ENCODE measurements at regions not wholly inside any gene's neighbourhood (a gene's known extent, or its start where the extent isn't known, plus 50 kb on each side); places are given as distances from the start of the nearest gene placed in this dataset.
A peak's percentile ranks its signal among the peaks of the same experiment; 100 is the strongest.

DNA sequence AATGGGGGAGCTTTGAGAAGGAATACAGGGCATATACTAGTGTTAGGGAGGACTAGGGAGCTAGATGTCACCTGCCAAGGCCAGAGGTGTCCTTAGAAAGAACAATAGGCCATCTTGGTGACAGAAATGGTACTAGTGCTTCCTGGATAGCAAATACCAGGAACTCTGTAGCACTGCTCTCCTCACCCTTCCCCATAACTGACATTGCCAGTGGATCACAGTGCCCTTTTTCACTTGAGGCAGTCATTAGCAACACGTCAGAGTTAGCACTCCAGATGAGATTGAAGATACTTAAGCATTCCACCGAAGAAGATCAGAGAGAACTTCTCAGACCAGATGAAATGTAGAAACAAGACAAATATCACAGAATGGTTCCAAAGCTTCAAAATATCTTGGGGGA lies 103.1 kb upstream of the PDZRN3 start:
- DNase-seq = no peak
- intact Hi-C loops (cut with DNase I) = no loop called here

DNA sequence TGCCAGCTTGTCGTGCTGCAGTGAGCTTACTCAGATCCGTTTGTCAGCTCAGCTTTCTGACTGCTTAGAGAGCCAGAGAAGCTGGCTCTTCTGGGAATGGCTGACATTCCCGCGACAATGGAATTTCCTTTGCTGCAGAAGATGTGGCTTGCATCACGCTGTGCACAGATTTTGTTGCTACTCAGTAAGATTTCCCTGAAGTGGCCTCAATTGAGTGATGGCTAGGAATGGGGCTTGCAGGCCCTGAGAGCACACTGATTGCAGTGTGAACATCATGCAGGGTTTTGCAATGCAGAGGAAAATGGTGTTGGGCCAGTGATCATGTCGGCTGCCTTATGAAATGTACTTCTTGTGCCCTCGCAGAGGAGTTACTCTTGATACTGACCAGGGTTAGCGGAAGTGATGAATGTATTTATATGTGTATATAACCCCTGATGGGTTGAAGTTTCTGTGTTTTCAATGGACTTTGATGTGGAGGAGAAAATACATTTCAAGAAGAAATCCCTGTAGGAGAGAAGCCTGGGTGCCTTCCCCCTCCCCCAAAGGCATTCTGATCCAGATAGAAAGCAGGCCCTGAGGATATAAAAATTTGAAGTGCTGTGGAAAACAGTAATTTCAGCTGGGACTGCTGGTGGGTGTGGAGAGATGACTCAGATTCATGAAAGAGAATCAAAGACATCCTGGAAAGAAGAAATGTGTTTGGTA lies 102.5 kb upstream of the PDZRN3 start:
- intact Hi-C loops (cut with DNase I) = no loop called here
- peak in 4 of 10 donors; percentile 16 to 86 (median 40) for DNase-seq

- intact Hi-C loops (cut with DNase I) = no loop called here
- DNase-seq = no peak
These were observed 98.9 kb upstream of the PDZRN3 start for GRCh38 chr3:73723596-73723995.

DNA sequence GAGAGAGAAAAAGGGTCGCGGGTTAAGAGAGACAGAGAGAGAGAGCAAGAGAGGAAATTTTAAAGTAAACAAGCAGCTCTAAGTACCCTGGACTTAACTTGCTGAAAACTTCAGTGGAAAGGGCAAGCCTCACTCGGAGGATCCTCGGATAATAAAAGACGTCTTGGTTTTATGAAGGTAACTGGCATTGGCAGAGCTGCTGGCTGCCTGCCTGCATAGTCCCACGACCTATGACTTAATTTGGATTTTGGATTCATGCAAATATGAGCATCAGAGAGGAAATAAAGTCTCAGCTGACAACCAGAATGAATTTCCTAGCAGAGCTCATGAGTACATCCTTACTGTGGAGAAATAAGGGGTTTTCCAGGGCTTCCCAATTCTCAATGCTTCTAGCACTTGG lies 95.1 kb upstream of the PDZRN3 start:
- intact Hi-C loops (cut with DNase I) = no loop called here
- no peak for DNase-seq

GRCh38 chr3:73719413-73719851 lies 94.7 kb upstream of the PDZRN3 start:
- intact Hi-C loops (cut with DNase I) = no loop called here
- no peak for DNase-seq

GRCh38 chr3:73718326-73719110 lies 93.8 kb upstream of the PDZRN3 start:
- DNase-seq = no peak
- intact Hi-C loops (cut with DNase I) = no loop called here

- intact Hi-C loops (cut with DNase I) = no loop called here
- DNase-seq = no peak
These were observed 91.7 kb upstream of the PDZRN3 start for GRCh38 chr3:73716418-73716817.

DNA sequence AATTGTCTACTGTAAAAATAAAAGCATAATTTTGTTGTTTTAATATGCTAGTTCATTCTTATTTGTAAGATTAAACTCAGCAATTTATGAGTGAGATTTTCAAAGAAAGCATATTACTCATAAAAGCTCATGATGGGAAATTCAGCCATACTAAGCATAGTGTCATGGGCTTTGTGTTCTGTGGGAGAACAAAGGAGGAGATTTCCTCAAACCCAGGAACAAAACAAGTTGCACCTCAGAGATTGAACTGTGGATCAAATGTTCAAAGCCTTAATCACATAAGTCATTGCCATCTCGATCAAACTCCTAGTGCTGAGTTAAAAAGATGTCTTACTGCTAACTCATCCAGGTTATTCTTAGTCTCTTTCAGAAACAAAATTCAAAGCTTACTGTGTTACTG lies 85.6 kb upstream of the PDZRN3 start:
- DNase-seq = no peak
- intact Hi-C loops (cut with DNase I) = no loop called here

GRCh38 chr3:73709712-73710111 lies 85.0 kb upstream of the PDZRN3 start:
- no peak for DNase-seq
- intact Hi-C loops (cut with DNase I) = no loop called here

DNA sequence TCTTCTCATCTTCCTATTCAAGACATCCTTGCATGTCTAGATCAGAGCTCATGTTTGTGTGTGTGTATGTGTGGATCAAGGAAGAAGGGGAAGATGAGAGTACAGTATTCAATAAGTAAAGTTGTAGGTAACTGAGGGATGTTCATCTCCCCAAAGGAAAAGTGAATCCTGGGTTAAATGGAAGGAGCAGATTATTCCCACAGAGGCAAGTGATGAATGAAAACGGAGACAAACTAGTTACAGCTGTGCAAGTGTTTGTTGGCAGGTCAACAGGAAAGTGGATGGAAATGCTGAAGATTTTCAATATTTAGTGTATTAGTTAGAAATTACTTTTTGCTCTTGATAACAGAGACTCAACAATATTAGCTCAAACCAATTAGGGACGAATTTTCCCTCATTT lies 84.2 kb upstream of the PDZRN3 start:
- DNase-seq = no peak
- intact Hi-C loops (cut with DNase I) = no loop called here

GRCh38 chr3:73707772-73708171 lies 83.0 kb upstream of the PDZRN3 start:
- intact Hi-C loops (cut with DNase I) = no loop called here

DNA sequence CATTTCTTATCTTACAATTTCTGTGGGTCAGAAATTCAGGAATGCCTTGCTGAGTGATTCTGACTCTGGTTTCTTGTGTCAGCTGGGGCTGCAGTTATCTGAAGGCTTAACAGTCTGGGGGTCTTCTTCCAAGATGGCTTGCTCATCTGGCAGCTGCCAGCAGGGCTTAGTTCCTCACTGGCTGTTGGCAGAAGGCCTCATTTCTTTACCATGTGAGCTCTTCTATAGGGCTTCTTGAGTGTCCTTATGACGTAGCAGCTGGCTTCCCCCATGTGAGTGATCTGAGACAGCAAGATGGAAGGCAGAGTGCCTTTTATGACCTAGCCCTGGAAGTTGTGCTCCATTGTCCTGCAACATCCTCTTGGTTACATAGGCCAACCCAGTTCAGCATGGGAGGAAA lies 82.0 kb upstream of the PDZRN3 start:
- no peak for DNase-seq
- intact Hi-C loops (cut with DNase I) = no loop called here

More at GRCh38 chr3:73707772-73708171, 83.0 kb upstream of the PDZRN3 start:
- DNase-seq = no peak

DNA sequence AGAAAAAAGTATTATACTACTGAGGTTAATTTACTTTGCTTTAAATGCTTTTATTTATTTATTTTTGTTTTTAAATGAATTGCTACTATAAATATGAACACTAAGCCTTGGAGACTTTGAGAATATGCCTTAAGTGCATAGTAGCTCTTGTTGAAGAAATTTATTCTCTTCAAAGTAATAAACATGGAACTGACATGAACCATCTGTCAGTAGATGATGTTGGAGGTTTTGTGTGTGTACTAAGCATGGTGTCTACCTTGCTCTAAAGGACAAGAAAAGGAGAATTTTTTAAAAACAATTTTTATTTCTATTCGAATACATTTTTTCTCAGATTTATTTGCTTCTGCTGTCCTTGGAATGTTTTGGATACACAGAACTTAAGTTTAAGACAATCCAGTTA lies 81.1 kb upstream of the PDZRN3 start:
- no peak for DNase-seq
- intact Hi-C loops (cut with DNase I) = no loop called here

DNA sequence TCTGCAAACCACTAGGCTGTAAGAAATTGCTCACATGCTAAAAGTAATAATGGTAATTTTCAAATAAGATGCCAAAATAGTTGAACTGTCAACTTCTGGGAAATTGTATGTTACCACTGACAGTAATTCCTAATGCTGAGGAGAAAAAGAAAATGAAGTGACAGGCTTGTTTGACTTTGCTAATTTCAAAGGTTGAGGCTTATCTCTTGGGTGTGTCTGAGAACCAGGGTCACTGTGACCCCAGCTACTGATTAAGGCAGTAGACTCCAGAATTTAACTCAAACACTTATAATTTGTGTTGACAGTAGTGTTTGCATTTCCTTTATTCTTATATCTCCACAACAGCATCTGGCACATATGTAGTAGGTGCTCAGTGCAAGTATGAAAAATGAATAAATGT lies 74.6 kb upstream of the PDZRN3 start:
- intact Hi-C loops (cut with DNase I) = no loop called here
- no peak for DNase-seq

GRCh38 chr3:73697020-73697419 lies 72.3 kb upstream of the PDZRN3 start:
- intact Hi-C loops (cut with DNase I) = no loop called here
- DNase-seq = no peak

DNA sequence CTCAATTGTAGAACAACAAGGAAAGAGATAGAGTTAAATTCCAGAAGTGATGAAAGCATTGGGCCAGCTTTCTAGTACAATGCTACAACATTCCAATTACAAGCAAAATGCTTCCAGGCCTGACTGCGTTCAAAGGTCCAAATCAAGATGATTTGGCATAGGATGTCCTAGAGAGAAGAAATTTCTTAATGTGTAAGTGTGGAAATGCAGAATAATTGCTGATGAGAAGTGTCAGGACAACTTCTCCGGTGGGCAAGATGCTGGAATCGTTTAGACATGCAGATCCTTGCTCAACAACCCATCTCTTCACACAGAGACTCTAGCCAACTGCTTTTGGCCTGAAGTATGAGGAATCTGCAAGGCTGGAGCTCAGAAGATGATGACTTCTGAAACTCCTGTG lies 71.1 kb upstream of the PDZRN3 start:
- no peak for DNase-seq
- intact Hi-C loops (cut with DNase I) = no loop called here

DNA sequence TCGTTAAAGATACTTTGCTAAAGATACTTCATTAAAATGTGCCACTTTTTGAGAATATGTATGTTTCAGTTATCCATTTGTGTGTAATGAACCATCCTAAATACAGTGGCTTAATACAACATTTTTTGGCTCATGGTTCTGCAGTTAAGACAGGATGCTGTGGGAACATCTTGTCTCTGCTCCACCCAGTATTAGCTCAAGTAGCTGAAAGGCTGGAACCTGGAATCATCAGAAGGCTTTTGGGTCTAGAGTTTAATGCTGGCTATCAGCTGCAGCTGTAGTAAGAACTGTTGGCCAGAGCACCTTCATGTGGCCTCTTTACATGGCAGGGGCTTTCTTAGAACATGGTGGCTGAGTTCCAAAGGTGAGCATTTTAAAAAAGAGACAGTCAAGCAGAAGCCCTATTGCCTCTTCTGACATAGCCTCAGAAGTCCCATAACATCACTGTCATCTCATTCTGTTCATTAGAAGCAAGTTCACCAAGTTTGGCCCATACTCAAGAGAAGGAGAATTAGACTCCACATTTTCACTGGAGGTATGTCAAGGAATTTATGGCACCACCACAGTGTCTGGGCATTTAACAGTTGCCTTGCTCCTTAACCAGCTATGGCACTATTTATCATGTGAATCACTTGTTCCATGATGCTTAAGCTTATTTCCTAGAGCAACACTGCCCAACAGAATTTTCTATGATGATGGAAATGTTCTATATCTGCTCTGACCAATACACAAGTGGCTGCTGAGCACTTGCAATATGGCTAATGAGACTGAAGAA lies 70.4 kb upstream of the PDZRN3 start:
- no peak for DNase-seq
- intact Hi-C loops (cut with DNase I) = no loop called here

GRCh38 chr3:73687106-73688004 lies 62.6 kb upstream of the PDZRN3 start:
- intact Hi-C loops (cut with DNase I) = no loop called here
- no peak for DNase-seq

DNA sequence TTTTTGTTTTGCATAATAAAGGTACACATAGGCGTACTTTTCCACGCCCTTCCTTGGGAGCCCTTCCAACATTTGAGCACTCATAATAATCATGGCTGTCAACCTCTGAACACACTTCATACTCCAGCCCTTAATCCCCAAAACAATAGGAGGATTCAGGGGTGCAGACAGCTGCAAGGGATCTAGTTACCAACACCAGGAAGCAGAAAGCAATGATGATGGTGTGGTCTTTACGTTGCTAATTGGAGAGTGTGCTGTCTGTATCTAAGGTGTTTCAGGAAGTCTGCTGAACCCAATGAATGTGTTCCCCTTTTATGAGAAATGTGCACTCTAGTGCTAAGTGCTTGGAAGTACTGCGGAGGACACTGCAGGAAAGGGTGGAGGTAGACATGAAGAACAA lies 60.3 kb upstream of the PDZRN3 start:
- no peak for DNase-seq
- intact Hi-C loops (cut with DNase I) = no loop called here

- intact Hi-C loops (cut with DNase I) = no loop called here
- DNase-seq = no peak
These were observed 59.0 kb upstream of the PDZRN3 start for GRCh38 chr3:73683706-73684105.
